ENCODE measurements at regions not wholly inside any gene's neighbourhood (a gene's known extent, or its start where the extent isn't known, plus 50 kb on each side); places are given as distances from the start of the nearest gene placed in this dataset.

DNA sequence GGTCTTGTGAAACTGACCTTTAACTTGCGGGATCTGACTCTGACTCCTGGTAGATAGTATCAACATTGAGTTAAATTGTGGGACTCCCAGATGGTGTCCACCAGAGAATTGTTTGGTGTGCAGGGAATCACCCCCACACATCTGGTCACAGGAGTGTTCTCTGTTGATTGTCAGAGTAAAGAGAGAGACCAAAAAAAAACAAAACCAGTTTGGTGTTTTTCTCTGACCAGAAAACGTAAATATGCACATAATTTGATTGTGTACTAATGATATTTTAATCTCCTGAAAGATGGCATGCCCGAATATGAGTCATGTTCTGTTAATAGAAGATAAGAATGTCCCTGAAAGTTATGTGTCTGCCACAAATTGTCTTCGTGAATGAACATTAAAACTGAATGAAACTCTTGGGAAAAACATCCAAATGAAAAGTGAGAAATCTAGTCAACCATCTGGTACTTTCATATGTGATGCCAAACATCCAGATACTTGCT, 118.5 kb upstream of the GPC6 start:
- Histone ChIP-seq H3K36me3 (replicated peaks in 1 of 2; ENCODE audit: control insufficient read depth in 2 of 2, insufficient read depth in 2 of 2, low read length in 2 of 2) (no peaks in the 10 kb centered on the region), H3K4me3 (ENCODE audit: low read length in 2 of 2) (no peak overlapping the region), H3K4me1 (ENCODE audit: control insufficient read depth in 2 of 2, insufficient read depth in 1 of 2, low read depth in 1 of 2, low read length in 2 of 2) (peaks cover 0 to 4% of the 10 kb centered on the region in 2 donors), H2BK5ac (ENCODE audit: low read length) (no peak overlapping the region), H2BK120ac (ENCODE audit: low read depth, low read length) (no peak overlapping the region), H2BK15ac (ENCODE audit: low read length) (no peak overlapping the region), H3K27ac (replicated peaks; ENCODE audit: low read length) (no peak overlapping the region), H2BK12ac (ENCODE audit: low read length) (no peak overlapping the region), H3K9me3 (replicated peaks in 1 of 2; ENCODE audit: control insufficient read depth in 2 of 2, insufficient read depth in 1 of 2, low read depth in 1 of 2, low read length in 2 of 2) (peaks cover 0 to 2% of the 10 kb centered on the region in 2 donors), H2AK5ac (ENCODE audit: low read depth, low read length) (no peak overlapping the region), H4K8ac (ENCODE audit: low read depth, low read length) (no peak overlapping the region), H3K4me2 (ENCODE audit: insufficient read depth, low read length, poor library complexity, severe bottlenecking) (no peak overlapping the region), H2AFZ (ENCODE audit: low read length) (no peak overlapping the region), H3K14ac (ENCODE audit: low read length) (no peak overlapping the region), H3K18ac (ENCODE audit: low read length) (no peak overlapping the region), H3K23ac (ENCODE audit: low read depth, low read length, poor library complexity) (no peak overlapping the region), H3K27me3 (ENCODE audit: control insufficient read depth in 3 of 3, insufficient read depth in 3 of 3, low read depth in 1 of 3, low read length in 3 of 3) (no peaks in the 10 kb centered on the region), H3K9ac (ENCODE audit: low read depth, low read length, poor library complexity) (no peak overlapping the region), H4K91ac (ENCODE audit: low read depth, low read length, poor library complexity) (no peak overlapping the region), H3K79me1 (ENCODE audit: low read depth, low read length) (no peaks in the 10 kb centered on the region), H3K4ac (ENCODE audit: low read length) (no peak overlapping the region)
- WGBS, 2 donors (ENCODE audit: extremely low coverage in 2 of 2, insufficient read length in 2 of 2, insufficient replicate concordance in 1 of 2) = no CpG with 5 or more reads among the region's 4 CpGs
- DNase-seq (ENCODE audit: low spot score) = no peak

DNA sequence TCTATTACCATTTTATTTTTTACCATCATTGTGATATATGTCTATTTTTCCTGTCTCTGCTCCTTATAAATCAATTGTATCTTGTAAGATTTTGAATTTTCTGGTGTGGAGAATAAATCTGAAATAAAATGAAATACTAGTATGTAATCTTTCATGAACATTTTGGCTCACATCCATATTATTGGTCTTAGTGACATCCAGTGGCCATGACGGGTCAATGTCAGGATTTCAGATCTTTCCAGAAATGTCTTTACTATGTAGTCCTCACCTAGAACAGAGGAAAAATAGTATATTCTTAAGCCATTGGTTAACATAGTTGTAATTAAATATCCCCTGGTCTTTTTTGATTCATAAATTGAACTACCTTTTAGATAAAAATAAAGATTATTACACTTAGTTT, 109.8 kb upstream of the GPC6 start:
- WGBS, 2 donors (ENCODE audit: extremely low coverage in 2 of 2, insufficient read length in 2 of 2, insufficient replicate concordance in 1 of 2) = no CpG with 5 or more reads among the region's 1 CpG
- no peak overlapping the region for H4K91ac ChIP-seq (ENCODE audit: low read depth, low read length, poor library complexity)
- no peak overlapping the region for H2AK5ac ChIP-seq (ENCODE audit: low read depth, low read length)
- no peaks in the 10 kb centered on the region for H3K9me3 ChIP-seq (replicated peaks in 1 of 2; ENCODE audit: control insufficient read depth in 2 of 2, insufficient read depth in 1 of 2, low read depth in 1 of 2, low read length in 2 of 2)
- H3K14ac ChIP-seq (ENCODE audit: low read length) = no peak overlapping the region
- H2BK12ac ChIP-seq (ENCODE audit: low read length) = no peak overlapping the region
- H3K23ac ChIP-seq (ENCODE audit: low read depth, low read length, poor library complexity) = no peak overlapping the region
- H2AFZ ChIP-seq (ENCODE audit: low read length) = no peak overlapping the region
- H3K4me3 ChIP-seq (ENCODE audit: low read length in 2 of 2) = no peak overlapping the region
- no peaks in the 10 kb centered on the region for H3K4me1 ChIP-seq (ENCODE audit: control insufficient read depth in 2 of 2, insufficient read depth in 1 of 2, low read depth in 1 of 2, low read length in 2 of 2)
- H4K8ac ChIP-seq (ENCODE audit: low read depth, low read length) = no peak overlapping the region
- no peak for DNase-seq (ENCODE audit: low spot score)
- no peaks in the 10 kb centered on the region for H3K27me3 ChIP-seq (ENCODE audit: control insufficient read depth in 3 of 3, insufficient read depth in 3 of 3, low read depth in 1 of 3, low read length in 3 of 3)
- H2BK15ac ChIP-seq (ENCODE audit: low read length) = no peak overlapping the region
- no peak overlapping the region for H3K4me2 ChIP-seq (ENCODE audit: insufficient read depth, low read length, poor library complexity, severe bottlenecking)
- no peaks in the 10 kb centered on the region for H3K79me1 ChIP-seq (ENCODE audit: low read depth, low read length)
- H2BK5ac ChIP-seq (ENCODE audit: low read length) = no peak overlapping the region
- no peak overlapping the region for H3K4ac ChIP-seq (ENCODE audit: low read length)
- no peak overlapping the region for H3K27ac ChIP-seq (replicated peaks; ENCODE audit: low read length)
- no peak overlapping the region for H3K18ac ChIP-seq (ENCODE audit: low read length)
- no peak overlapping the region for H2BK120ac ChIP-seq (ENCODE audit: low read depth, low read length)
- H3K9ac ChIP-seq (ENCODE audit: low read depth, low read length, poor library complexity) = no peak overlapping the region
- H3K36me3 ChIP-seq (replicated peaks in 1 of 2; ENCODE audit: control insufficient read depth in 2 of 2, insufficient read depth in 2 of 2, low read length in 2 of 2) = no peaks in the 10 kb centered on the region

DNA sequence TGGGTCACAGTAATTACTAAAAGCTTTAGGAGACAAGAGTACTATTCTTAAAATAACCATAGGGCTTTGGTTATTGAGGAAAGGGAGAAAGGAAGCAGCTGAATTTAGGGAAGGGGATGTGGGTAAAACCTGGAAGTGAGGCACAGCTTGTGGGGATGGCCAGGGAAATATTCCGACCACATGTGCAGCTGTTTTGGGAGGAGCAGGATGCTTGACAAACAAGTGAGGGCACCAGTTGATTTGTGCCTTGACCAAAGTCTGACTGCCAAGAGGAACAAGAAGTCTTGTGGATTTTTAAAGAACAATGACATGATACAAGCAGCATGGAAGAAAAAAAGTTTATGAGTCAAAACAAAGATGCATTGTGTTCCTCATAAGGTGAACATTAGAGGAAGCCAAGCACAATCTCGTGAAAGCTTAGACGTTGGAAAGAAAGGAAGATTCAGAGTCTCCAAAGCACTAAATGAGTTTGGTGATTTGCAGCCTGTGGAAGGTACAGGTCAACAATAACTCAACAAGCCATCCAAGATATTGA, 108.5 kb upstream of the GPC6 start:
- DNase-seq (ENCODE audit: low spot score) = no peak
- Histone ChIP-seq H2AFZ (ENCODE audit: low read length) (no peak overlapping the region), H2BK120ac (ENCODE audit: low read depth, low read length) (no peak overlapping the region), H4K91ac (ENCODE audit: low read depth, low read length, poor library complexity) (no peak overlapping the region), H2BK12ac (ENCODE audit: low read length) (no peak overlapping the region), H3K9me3 (replicated peaks in 1 of 2; ENCODE audit: control insufficient read depth in 2 of 2, insufficient read depth in 1 of 2, low read depth in 1 of 2, low read length in 2 of 2) (no peaks in the 10 kb centered on the region), H3K4me1 (ENCODE audit: control insufficient read depth in 2 of 2, insufficient read depth in 1 of 2, low read depth in 1 of 2, low read length in 2 of 2) (no peaks in the 10 kb centered on the region), H3K27ac (replicated peaks; ENCODE audit: low read length) (no peak overlapping the region), H3K14ac (ENCODE audit: low read length) (no peak overlapping the region), H3K27me3 (ENCODE audit: control insufficient read depth in 3 of 3, insufficient read depth in 3 of 3, low read depth in 1 of 3, low read length in 3 of 3) (no peaks in the 10 kb centered on the region), H3K23ac (ENCODE audit: low read depth, low read length, poor library complexity) (no peak overlapping the region), H3K4me2 (ENCODE audit: insufficient read depth, low read length, poor library complexity, severe bottlenecking) (no peak overlapping the region), H3K4ac (ENCODE audit: low read length) (no peak overlapping the region), H3K18ac (ENCODE audit: low read length) (no peak overlapping the region), H3K36me3 (replicated peaks in 1 of 2; ENCODE audit: control insufficient read depth in 2 of 2, insufficient read depth in 2 of 2, low read length in 2 of 2) (no peaks in the 10 kb centered on the region), H3K9ac (ENCODE audit: low read depth, low read length, poor library complexity) (no peak overlapping the region), H2BK5ac (ENCODE audit: low read length) (no peak overlapping the region), H2AK5ac (ENCODE audit: low read depth, low read length) (no peak overlapping the region), H3K4me3 (ENCODE audit: low read length in 2 of 2) (no peak overlapping the region), H3K79me1 (ENCODE audit: low read depth, low read length) (no peaks in the 10 kb centered on the region), H4K8ac (ENCODE audit: low read depth, low read length) (no peak overlapping the region), H2BK15ac (ENCODE audit: low read length) (no peak overlapping the region)
- WGBS, 2 donors (ENCODE audit: extremely low coverage in 2 of 2, insufficient read length in 2 of 2, insufficient replicate concordance in 1 of 2) = no CpG with 5 or more reads among the region's 3 CpGs

DNA sequence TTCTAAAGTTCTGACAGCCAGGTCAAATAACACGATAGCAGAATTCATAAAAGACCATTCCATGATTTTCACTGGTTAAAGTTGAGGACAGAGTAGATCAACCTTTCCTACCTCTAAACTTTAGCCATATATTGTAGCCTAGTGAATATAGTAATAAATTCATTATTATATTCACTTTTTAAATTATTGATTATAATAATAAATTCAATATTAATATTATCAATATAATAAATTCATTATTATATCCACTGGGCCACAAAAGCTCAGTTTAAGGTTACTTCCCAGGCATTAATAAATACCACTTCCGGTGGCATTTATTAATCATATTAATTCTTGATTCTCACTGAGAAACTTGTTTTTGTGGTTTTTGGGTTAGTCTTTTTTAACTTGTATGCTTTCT, 85.7 kb upstream of the GPC6 start:
- H2BK12ac ChIP-seq (ENCODE audit: low read length) = no peak overlapping the region
- no peaks in the 10 kb centered on the region for H3K36me3 ChIP-seq (replicated peaks in 1 of 2; ENCODE audit: control insufficient read depth in 2 of 2, insufficient read depth in 2 of 2, low read length in 2 of 2)
- H3K4me2 ChIP-seq (ENCODE audit: insufficient read depth, low read length, poor library complexity, severe bottlenecking) = no peak overlapping the region
- no peak overlapping the region for H2AFZ ChIP-seq (ENCODE audit: low read length)
- H2BK120ac ChIP-seq (ENCODE audit: low read depth, low read length) = no peak overlapping the region
- H4K91ac ChIP-seq (ENCODE audit: low read depth, low read length, poor library complexity) = no peak overlapping the region
- H2BK5ac ChIP-seq (ENCODE audit: low read length) = no peak overlapping the region
- no peak for DNase-seq (ENCODE audit: low spot score)
- no peaks in the 10 kb centered on the region for H3K27me3 ChIP-seq (ENCODE audit: control insufficient read depth in 3 of 3, insufficient read depth in 3 of 3, low read depth in 1 of 3, low read length in 3 of 3)
- no peak overlapping the region for H3K4ac ChIP-seq (ENCODE audit: low read length)
- H3K23ac ChIP-seq (ENCODE audit: low read depth, low read length, poor library complexity) = no peak overlapping the region
- no peak overlapping the region for H3K27ac ChIP-seq (replicated peaks; ENCODE audit: low read length)
- no peak overlapping the region for H2AK5ac ChIP-seq (ENCODE audit: low read depth, low read length)
- no peaks in the 10 kb centered on the region for H3K79me1 ChIP-seq (ENCODE audit: low read depth, low read length)
- H3K4me1 ChIP-seq (ENCODE audit: control insufficient read depth in 2 of 2, insufficient read depth in 1 of 2, low read depth in 1 of 2, low read length in 2 of 2) = no peaks in the 10 kb centered on the region
- no peak overlapping the region for H3K9ac ChIP-seq (ENCODE audit: low read depth, low read length, poor library complexity)
- H3K18ac ChIP-seq (ENCODE audit: low read length) = no peak overlapping the region
- no CpG with 5 or more reads among the region's 2 CpGs for WGBS, 2 donors (ENCODE audit: extremely low coverage in 2 of 2, insufficient read length in 2 of 2, insufficient replicate concordance in 1 of 2)
- no peak overlapping the region for H4K8ac ChIP-seq (ENCODE audit: low read depth, low read length)
- H2BK15ac ChIP-seq (ENCODE audit: low read length) = no peak overlapping the region
- no peak overlapping the region for H3K14ac ChIP-seq (ENCODE audit: low read length)
- no peaks in the 10 kb centered on the region for H3K9me3 ChIP-seq (replicated peaks in 1 of 2; ENCODE audit: control insufficient read depth in 2 of 2, insufficient read depth in 1 of 2, low read depth in 1 of 2, low read length in 2 of 2)
- H3K4me3 ChIP-seq (ENCODE audit: low read length in 2 of 2) = no peak overlapping the region

All from neuronal stem cell (in vitro differentiated cells).